CD14-positive monocyte (primary cell): ENCODE measurements at regions not wholly inside any gene's neighbourhood (a gene's known extent, or its start where the extent isn't known, plus 50 kb on each side); places are given as distances from the start of the nearest gene placed in this dataset.

Source experiments
- DNase-seq, 3 donors: peaks; one replicate each; pipeline ENCODE4 v3.0.0-alpha.2; 2011 to 2022
- H2AFZ ChIP-seq: 2 replicates; pipeline ENCODE4 v1.6.0; 2012; ENCODE audit warnings: mild to moderate bottlenecking, low read depth, low read length, inconsistent platforms; ENCODE audit not compliant: insufficient read depth, poor library complexity, severe bottlenecking
- H3K27ac ChIP-seq, 2 donors: 1 replicate in 1 of 2; 2 replicates in 1 of 2; pipeline ENCODE4 v1.5.1; 2012 to 2013; ENCODE audit warnings: low read length in 2 of 2, control low read depth in 1 of 2, inconsistent platforms in 1 of 2, low read depth in 1 of 2, mild to moderate bottlenecking in 1 of 2
- H3K27me3 ChIP-seq, 2 donors: one replicate each; pipeline versions ENCODE4 v1.6.0 to v1.6.1; 2011 to 2013; ENCODE audit warnings: low read length in 2 of 2; ENCODE audit not compliant: control insufficient read depth in 2 of 2, insufficient read depth in 2 of 2
- H3K36me3 ChIP-seq, 2 donors: replicated peaks in 1 of 2; 1 replicate in 1 of 2; 2 replicates in 1 of 2; pipeline versions ENCODE4 v1.5.1 to v1.6.1; 2012 to 2013; ENCODE audit warnings: low read length in 2 of 2, control low read depth in 1 of 2, inconsistent platforms in 1 of 2, mild to moderate bottlenecking in 1 of 2; ENCODE audit not compliant: insufficient read depth in 2 of 2, control insufficient read depth in 1 of 2
- H3K4me1 ChIP-seq, 2 donors: 1 replicate in 1 of 2; 2 replicates in 1 of 2; pipeline versions ENCODE4 v1.5.1 to v1.6.1; 2012 to 2013; ENCODE audit warnings: low read length in 2 of 2, control low read depth in 1 of 2, inconsistent platforms in 1 of 2, mild to moderate bottlenecking in 1 of 2, moderate library complexity in 1 of 2; ENCODE audit not compliant: insufficient read depth in 2 of 2, control insufficient read depth in 1 of 2
- H3K4me2 ChIP-seq: replicated peaks from 2 replicates; pipeline ENCODE3; 2012; ENCODE audit warnings: low read length, moderate library complexity, mild to moderate bottlenecking; ENCODE audit not compliant: poor library complexity, severe bottlenecking; ENCODE audit errors: extremely low read depth
- H3K4me3 ChIP-seq, 3 experiments: fragments of 200-600 bp in 1 of 3; sonication (generic) in 1 of 3; replicated peaks in 1 of 3; 1 replicate in 2 of 3; 2 replicates in 1 of 3; pipeline ENCODE4 v1.5.1; 2011 to 2013; ENCODE audit warnings: low read length in 3 of 3, mild to moderate bottlenecking in 3 of 3, control low read depth in 2 of 3, low read depth in 2 of 3, inconsistent platforms in 1 of 3, moderate library complexity in 1 of 3
- H3K79me2 ChIP-seq: 2 replicates; pipeline ENCODE4 v1.6.0; 2012; ENCODE audit warnings: mild to moderate bottlenecking, control low read depth, inconsistent platforms, low read length, moderate library complexity; ENCODE audit not compliant: insufficient read depth
- H3K9ac ChIP-seq: 2 replicates; pipeline ENCODE4 v1.6.0; 2017; ENCODE audit warnings: low read length, mild to moderate bottlenecking; ENCODE audit not compliant: insufficient read depth, poor library complexity, severe bottlenecking
- H3K9me3 ChIP-seq, 2 donors: replicated peaks in 1 of 2; 1 replicate in 1 of 2; 2 replicates in 1 of 2; pipeline versions ENCODE4 v1.5.1 to v1.6.1; 2012 to 2013; ENCODE audit warnings: low read length in 2 of 2, control low read depth in 1 of 2; ENCODE audit not compliant: control insufficient read depth in 1 of 2, insufficient read depth in 1 of 2
- H4K20me1 ChIP-seq: 2 replicates; pipeline ENCODE4 v1.6.0; 2012; ENCODE audit warnings: mild to moderate bottlenecking, low read length, control low read depth, moderate library complexity; ENCODE audit not compliant: insufficient read depth
- H3K27ac Mint-ChIP-seq, 7 donors: one replicate each; pipeline ENCODE4 v1.8.0; 2020; ENCODE audit warnings: mild to moderate bottlenecking in 7 of 7, mixed read lengths in 7 of 7, moderate library complexity in 6 of 7, inconsistent platforms in 2 of 7
- H3K27me3 Mint-ChIP-seq, 3 donors: one replicate each; pipeline ENCODE4 v1.8.0; 2021 to 2022; ENCODE audit warnings: low read depth in 3 of 3, mild to moderate bottlenecking in 3 of 3, mixed read lengths in 3 of 3, moderate library complexity in 3 of 3, inconsistent platforms in 1 of 3
- H3K36me3 Mint-ChIP-seq, 2 donors: one replicate each; pipeline ENCODE4 v1.8.0; 2020; ENCODE audit warnings: mixed read lengths in 2 of 2, inconsistent platforms in 1 of 2, mild to moderate bottlenecking in 1 of 2
- H3K4me1 Mint-ChIP-seq: one replicate; pipeline ENCODE4 v1.8.0; 2020; ENCODE audit warnings: mild to moderate bottlenecking, mixed read lengths
- H3K4me3 Mint-ChIP-seq, 2 donors: one replicate each; pipeline ENCODE4 v1.8.0; 2020; ENCODE audit warnings: mild to moderate bottlenecking in 2 of 2, mixed read lengths in 2 of 2, moderate library complexity in 1 of 2
- H3K9me3 Mint-ChIP-seq, 7 donors: one replicate each; pipeline ENCODE4 v1.8.0; 2020 to 2022; ENCODE audit warnings: mixed read lengths in 7 of 7, mild to moderate bottlenecking in 6 of 7, moderate library complexity in 6 of 7, inconsistent platforms in 2 of 7
- WGBS: methylation state at CpG from one replicate; pipeline ENCODE4 v1.1.5; 2013; ENCODE audit warnings: missing lambda C conversion rate; ENCODE audit not compliant: insufficient coverage; 5-methylcytosine and 5-hydroxymethylcytosine counted together
- intact Hi-C, 2 donors: fragments of 100-400 bp; cut with micrococcal nuclease; formaldehyde crosslinking; loops; one replicate each; pipeline versions ENCODE4 v1.15.0 to v1.15.1; 2023
- TF ChIP-seq, protein P1 (sequence below): fragments of 200-600 bp; IDR thresholded peaks from one replicate; pipeline ENCODE4 v1.8.0; 2022; ENCODE audit warnings: antibody characterized with exemption, mild to moderate bottlenecking

DNA sequence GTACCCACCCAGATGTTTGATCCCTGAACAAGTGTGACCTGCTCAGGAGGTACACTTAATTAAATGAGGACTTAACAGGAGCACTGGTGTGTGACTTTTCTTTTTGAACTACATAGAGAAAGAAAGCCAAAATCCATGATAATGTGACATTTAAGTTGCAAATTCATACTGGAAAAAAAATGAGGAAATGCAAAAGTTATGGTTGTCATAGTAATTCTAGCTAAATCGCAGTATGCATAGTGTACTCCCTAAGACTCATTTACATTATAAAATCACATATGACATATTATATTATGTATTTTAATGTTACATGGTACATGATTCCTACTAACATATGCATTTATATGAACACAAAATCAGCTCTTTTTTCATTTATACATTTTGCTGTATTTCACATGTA lies 92.0 kb upstream of the PCSK5 start:
- H3K27me3 ChIP-seq, result no peaks in the 10 kb centered on the region
- no peaks in the 10 kb centered on the region for H3K9me3 ChIP-seq
- no peaks in the 10 kb centered on the region for H4K20me1 ChIP-seq
- no peak overlapping the region for H3K27ac ChIP-seq
- Mint-ChIP-seq H3K27me3 (peaks cover 0 to 4% (median 1%) of the 10 kb centered on the region in 3 donors), H3K9me3 (peaks cover 0 to 4% (median 0%) of the 10 kb centered on the region in 7 donors), H3K27ac (no peak overlapping the region), H3K4me1 (no peaks in the 10 kb centered on the region), H3K4me3 (no peak overlapping the region), H3K36me3 (no peaks in the 10 kb centered on the region)
- H2AFZ ChIP-seq, result no peak overlapping the region
- intact Hi-C loops, result no loop called here
- no peak for DNase-seq
- H3K4me3 ChIP-seq, result no peak overlapping the region
- no peaks in the 10 kb centered on the region for H3K36me3 ChIP-seq
- H3K79me2 ChIP-seq, result no peaks in the 10 kb centered on the region
- no peaks in the 10 kb centered on the region for H3K4me1 ChIP-seq
- H3K9ac ChIP-seq, result no peak overlapping the region
- no CpG with 5 or more reads among the region's 1 CpG for WGBS
- TF ChIP-seq, protein P1, sequence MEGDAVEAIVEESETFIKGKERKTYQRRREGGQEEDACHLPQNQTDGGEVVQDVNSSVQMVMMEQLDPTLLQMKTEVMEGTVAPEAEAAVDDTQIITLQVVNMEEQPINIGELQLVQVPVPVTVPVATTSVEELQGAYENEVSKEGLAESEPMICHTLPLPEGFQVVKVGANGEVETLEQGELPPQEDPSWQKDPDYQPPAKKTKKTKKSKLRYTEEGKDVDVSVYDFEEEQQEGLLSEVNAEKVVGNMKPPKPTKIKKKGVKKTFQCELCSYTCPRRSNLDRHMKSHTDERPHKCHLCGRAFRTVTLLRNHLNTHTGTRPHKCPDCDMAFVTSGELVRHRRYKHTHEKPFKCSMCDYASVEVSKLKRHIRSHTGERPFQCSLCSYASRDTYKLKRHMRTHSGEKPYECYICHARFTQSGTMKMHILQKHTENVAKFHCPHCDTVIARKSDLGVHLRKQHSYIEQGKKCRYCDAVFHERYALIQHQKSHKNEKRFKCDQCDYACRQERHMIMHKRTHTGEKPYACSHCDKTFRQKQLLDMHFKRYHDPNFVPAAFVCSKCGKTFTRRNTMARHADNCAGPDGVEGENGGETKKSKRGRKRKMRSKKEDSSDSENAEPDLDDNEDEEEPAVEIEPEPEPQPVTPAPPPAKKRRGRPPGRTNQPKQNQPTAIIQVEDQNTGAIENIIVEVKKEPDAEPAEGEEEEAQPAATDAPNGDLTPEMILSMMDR, result no peak
- no peak overlapping the region for H3K4me2 ChIP-seq

DNA sequence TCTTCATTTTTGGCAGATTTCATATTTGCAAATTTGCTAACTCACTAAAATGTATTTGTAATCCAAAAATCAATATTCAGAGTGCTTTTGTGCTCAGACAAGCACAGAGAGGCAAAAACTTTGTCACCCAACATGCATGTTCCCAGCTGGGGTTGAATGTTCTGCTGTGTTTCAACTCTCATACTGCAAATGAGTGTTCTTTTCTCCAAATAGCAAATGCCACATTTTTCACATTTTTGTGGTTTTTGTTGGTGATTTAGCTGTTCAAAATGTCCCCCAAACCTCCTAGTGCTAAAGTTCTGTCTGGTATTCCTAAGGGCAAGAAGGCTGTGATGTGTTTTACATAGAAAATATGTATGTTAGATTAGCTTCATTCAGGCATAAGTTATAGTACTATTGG lies 87.3 kb upstream of the PCSK5 start:
- TF ChIP-seq, protein P1, result no peak
- Mint-ChIP-seq H3K27me3 (peaks cover 1 to 5% (median 4%) of the 10 kb centered on the region in 3 donors), H3K27ac (no peak overlapping the region), H3K4me1 (no peaks in the 10 kb centered on the region), H3K4me3 (no peak overlapping the region), H3K36me3 (no peaks in the 10 kb centered on the region), H3K9me3 (peaks cover 0 to 2% (median 0%) of the 10 kb centered on the region in 7 donors)
- no peaks in the 10 kb centered on the region for H3K9me3 ChIP-seq
- no peak overlapping the region for H3K27ac ChIP-seq
- H4K20me1 ChIP-seq, result no peaks in the 10 kb centered on the region
- no peak overlapping the region for H3K4me3 ChIP-seq
- H3K36me3 ChIP-seq, result no peaks in the 10 kb centered on the region
- no peaks in the 10 kb centered on the region for H3K79me2 ChIP-seq
- DNase-seq, result no peak
- no peak overlapping the region for H3K4me2 ChIP-seq
- no peak overlapping the region for H2AFZ ChIP-seq
- H3K9ac ChIP-seq, result no peak overlapping the region
- intact Hi-C loops, result no loop called here
- H3K27me3 ChIP-seq, result no peaks in the 10 kb centered on the region
- H3K4me1 ChIP-seq, result no peaks in the 10 kb centered on the region
